Stimulated activated CD8-positive, alpha-beta memory T cell treated with anti-CD3 and anti-CD28 coated beads, Interleukin-2, amount 100 ng/mL, for 48 hours (primary cell): ENCODE measurements at regions not wholly inside any gene's neighbourhood (a gene's known extent, or its start where the extent isn't known, plus 50 kb on each side); places are given as distances from the start of the nearest gene placed in this dataset.
"Not testable (repeated sequence)": the region's sequence is repeated elsewhere in the genome, so short reads cannot be mapped to it uniquely, and the experiment has no call there.

Experiments used
- DNase-seq, 2 donors: peaks; one replicate each; pipeline ENCODE4 v3.0.0-alpha.2; 2020; ENCODE audit warnings: low read depth in 2 of 2

DNA sequence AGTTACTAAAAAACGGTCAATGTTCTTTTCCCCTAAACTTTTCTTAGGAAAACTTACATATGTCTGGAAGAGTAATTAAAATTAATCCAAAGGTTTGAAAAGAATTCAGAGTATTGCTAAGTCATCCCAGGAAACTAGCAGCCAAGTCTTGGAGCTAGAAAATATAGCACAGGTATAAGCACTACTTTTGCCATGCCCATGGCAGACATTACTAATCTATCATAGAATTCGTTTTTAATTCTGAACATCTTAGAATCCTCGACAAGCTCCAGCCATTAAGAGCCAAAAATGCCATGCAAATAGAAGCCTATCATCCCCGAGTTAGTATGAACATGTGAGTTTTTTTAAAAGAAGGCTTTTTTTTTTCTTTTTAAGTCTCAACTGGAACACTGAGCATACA lies 395.0 kb downstream of the ZEB2 start:
- no peak for DNase-seq

DNA sequence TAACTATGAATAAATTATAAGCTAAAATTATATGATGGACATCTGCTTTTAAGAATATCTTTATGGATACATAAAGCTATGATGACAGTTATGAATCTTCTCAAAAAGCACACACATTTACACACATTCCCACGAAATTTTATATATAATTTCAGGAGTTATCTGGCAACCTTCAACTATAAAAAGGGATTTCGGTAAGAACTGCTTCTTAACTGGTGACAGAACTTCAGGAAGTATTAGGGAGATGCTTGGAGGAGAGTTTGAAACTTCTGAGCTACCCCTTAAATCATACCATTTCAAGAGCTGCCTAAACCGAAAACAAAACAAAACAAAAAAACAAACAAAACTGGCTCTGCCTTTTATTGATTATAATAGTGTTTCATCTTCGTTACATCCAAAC lies 399.4 kb downstream of the ZEB2 start:
- DNase-seq: no peak

DNA sequence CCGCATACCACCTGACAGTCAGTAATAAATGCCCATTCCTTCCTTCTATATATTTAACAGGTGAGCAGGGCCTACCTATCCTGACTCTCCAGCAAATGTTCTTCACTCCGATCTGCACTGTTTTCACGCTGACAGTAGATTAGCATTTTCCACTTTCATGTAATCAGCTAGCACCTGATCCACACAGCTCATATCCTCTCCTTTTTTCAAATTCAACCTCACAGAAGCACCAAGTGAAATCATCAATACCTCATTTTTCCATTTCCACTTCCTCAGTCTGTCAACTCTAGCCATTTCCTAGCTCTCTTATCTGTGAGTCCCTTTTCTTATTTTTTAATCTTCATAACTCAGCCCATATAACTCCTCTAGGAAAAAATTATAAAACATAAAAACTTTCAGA lies 402.8 kb downstream of the ZEB2 start:
- no peak for DNase-seq

DNA sequence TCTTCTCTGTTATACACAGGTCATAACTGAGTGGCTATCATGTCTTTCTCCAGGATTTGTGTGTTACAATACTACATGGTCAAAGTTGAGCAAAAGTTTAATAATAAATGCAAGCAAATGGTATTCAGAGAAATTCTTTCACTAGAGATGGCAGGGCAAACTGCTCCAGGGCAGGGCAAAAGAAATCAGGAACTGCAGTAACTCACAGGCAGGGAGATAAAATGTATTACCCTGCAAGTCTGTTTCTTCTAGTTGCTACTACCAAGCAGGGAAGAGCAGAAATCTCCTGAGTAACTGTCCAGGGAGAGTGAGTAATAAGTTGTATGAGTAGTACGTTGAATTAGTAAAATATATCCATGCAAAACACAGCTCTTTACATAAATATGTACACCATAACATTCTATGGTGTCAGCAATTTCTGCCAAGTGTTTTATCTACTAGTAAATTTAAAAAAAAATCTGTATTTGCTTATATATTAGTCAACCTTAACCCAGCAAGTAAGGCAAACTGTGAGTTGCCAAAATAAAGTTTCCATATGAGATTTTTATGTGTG lies 404.1 kb downstream of the ZEB2 start:
- no peak for DNase-seq

DNA sequence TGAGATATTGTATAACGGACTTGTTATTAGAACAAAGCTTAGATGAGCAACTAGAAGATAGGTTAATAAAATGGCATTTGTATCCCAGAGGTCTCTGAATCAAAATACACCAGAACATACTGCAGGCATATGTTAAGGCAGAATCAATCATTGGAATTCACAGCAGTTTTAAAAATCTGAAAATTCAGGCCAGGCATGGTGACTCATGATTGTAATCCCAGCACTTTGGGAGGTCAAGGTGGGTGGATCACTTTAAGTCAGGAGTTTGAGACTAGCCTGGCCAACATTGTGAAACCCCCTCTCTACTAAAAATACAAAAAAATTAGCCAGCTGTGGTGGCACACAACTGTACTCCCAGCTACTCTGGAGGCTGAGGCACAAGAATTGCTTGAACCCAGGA lies 405.2 kb downstream of the ZEB2 start:
- DNase-seq: no peak

DNA sequence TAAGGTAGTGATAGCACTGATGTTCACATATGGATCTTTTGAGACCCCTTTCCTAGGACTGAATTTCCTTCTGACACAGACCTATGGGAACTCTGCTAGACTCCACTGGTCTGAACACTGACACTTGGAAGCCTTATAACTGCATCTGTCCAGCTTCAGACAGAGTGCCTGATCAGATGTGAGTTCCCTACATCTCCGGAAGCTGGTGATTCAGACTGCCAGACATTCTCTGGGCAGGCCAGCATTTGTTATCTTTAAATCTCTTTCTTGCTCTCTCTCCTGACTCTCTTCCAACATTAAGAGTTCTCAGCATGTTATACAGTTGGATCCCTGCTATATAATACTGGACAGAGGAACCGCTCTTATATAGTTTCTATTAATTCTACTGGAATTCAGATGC lies 408.5 kb downstream of the ZEB2 start:
- no peak for DNase-seq

DNA sequence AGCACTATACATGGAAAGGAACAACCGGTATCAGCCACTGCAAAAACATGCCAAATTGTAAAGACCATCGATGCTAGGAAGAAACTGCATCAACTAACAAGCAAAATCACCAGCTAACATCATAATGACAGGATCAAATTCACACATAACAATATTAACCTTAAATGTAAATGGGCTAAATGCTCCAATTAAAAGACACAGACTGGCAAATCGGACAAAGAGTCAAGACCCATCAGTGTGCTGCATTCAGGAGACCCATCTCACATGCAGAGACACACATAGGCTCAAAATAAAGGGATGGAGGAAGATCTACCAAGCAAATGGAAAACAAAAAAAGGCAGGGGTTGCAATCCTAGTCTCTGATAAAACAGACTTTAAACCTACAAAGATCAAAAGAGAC lies 413.8 kb downstream of the ZEB2 start:
- DNase-seq: not testable (repeated sequence)

DNA sequence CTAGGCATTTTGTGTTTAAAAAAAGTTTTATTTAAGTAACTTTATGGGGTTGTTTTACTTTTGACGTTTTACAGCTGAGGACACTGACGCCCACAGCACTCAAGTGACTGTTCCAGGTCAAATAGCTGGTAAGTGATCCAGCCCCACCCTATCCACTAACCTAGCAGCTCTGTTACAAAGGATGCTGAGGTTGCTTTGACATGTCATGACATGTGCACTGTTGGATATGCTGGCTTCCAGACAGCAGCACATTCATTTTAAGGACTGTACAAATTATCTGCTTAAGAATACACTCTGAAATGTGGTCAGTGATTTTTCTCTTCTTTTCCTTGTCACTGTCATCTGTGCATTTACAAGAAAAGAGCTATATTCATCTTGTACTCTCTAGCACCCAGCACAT lies 417.5 kb downstream of the ZEB2 start:
- no peak for DNase-seq

DNA sequence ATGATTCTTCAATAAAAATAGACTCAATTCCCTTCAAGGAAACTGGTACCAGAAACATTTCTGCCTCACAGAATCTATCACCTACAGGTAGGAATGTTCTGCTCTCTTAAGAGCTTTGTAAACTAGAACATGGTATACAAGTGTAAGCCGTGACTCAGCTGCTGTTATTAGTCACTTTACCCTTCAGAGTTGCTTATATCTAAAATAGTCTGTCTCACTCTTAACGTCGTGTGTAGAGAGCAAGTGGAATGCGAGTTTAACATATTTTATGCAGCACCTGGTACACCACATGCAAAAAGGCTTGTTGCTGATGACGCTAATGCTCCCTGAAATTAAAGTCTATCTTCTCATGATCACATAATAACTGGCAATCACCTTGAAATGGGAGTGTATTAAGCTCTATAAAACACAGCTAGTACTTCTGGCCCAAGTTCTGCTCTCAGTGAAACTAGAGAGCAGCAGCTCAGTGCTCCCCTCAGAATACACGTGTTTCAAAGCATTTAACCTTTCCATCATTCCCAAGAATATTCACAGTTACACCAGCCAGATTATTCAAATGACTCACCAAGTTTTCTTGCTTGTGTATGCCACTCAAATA lies 420.0 kb downstream of the ZEB2 start:
- DNase-seq: no peak

DNA sequence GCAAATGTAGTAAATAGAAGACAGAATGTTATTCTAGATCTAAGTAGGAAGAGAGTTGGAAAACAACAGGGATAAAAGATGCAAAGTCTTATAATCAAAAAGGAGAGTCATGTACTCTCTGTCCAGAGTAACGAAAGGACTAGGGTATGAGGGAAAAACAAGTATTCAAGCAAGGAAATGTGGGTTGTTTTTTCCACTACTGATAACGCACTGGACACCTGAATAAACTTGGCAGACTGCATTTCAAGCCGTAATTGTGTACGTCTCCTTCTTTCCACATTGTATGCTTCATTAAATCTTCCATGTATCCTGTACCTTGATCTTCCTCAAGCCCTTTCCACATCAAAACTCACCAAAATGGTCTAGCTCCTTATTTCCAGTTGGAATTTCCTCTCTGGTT lies 420.6 kb downstream of the ZEB2 start:
- no peak for DNase-seq

DNA sequence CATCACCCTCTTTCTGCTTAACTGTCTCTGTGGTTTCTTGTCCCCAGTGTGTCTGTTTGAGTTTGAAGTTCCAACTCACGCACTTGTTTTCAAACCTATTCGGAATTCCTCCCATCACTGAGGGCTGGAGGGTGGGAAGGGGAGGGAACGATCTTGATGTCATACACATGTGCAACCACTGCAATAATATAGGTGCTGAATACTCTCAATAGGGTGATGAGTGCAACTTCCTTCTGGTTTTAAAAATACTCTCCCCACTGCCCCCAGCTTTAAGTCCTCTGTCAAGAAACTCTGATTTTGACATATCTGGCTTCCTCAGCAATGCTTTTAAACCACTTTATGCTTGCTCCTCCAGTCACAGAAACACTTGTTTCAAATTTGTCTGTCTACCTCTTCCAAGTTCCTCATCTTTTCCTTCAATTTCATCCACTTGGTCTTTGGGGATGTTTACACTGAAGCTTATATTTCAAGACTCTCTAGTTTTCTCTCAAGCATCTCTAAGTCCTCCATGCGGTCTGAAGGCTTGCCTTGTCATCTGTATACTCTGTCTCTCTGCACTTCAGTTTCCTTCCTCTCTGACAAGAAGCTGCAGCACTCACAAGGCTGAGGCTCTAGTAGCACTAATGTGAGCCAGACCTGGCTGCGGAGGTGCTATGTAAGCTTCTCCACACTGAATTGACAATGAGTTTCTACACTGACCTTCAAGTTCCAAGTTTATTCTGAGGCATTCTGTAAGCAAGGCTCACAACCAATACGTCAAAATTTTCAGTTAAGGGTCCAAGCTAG lies 422.3 kb downstream of the ZEB2 start:
- no peak for DNase-seq

DNA sequence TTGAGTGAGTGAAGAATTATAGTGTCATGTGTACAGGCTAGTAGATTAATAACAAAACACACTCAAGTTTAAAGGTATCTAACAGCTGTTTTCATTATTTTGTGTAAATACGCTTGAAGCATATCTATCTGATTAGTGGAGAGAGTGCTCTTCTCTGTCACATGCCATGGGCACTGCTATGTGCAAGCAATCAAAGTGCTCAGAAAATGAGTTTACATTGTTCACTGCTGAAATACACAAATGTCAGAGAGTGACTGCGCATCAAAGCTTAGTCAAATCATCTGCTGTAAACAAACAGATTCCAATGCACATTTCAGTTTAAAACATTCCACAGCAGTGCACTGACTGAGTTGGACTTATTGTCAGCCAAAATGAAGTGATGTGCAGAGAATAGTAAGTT lies 423.4 kb downstream of the ZEB2 start:
- DNase-seq: no peak

DNA sequence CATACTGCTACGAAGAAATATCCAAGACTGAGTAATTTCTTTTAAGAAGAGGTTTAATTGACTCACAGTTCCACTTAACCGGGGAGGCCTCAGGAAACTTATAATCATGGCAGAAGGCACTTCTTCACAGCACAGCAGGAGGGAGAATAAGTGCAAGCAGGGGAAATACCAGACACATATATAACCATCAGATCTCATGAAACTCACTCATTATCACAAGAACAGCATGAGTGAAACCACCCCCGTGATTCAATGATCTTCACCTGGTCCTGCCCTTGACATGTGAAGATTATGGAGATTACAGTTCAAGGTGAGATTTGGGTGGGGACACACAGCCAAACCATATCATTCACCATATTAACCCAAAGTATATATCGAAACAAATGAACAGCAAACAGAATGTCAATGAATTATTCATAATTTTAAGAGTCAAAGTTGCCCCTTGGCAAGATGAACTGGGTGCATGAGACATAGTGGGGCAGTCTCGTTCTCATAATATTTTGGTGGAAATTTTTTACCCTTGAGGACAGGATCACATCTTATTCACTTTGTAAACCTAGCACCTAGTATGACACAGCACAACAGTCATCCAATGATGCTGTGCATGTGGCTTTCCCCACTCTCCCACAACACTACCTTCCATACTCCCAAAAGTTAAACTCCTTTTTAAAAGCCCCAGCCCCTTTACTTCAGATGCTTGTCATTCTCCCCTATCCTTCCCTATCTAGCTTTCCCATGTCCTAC lies 425.3 kb downstream of the ZEB2 start:
- no peak for DNase-seq

DNA sequence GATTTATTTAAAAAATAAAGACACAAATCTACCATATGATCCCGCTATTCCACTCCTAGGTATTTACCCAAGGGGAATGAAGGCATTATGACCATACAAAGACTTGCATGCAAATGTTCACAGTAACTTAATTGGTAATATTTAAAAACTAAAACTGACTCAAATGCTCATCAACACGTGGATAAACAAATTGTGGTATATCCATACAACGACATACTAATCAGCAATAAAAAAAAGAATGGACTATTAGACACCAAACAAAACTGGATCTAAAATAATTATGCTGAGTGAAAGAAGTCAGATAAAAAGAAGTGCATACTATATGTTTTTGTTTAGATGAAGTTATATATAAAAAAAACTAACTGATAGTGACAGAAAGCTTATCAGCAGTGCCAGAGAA lies 428.3 kb downstream of the ZEB2 start:
- DNase-seq: no peak

DNA sequence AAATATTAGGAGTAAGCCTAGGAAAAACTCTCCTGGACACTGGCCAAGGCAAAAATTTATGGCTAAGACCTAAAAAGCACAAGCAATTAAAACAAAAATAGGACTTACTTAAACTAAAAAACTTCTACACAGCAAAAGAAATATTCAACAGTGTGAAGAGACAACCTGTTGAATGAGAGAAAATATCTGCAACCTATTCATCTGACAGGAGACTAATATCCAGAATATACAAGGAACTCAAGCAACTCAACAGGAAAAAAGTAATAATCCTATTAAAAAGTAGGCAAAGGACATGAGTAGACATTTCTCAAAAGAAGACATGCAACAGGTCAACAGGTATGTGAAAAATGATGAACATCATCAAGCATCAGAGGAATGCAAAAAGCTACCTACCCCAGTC lies 431.1 kb downstream of the ZEB2 start:
- no peak for DNase-seq

DNA sequence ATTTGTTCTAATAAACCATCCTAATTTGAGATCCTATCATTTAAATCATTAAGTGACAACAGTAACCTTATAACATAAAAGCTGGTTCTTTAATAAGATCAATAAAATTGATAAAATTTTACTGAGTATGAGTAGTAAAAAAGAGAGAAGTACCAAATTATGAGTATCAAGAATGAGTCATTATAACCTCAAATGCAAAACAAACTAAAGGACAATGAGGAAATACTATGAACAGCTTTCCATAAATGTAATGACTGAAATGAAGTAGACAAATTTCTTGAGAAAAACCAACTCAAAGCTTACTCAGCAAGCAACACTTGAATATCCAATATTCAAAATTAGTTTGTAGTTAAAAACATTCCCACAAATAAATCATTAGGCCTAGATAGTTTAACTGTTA lies 433.0 kb downstream of the ZEB2 start:
- no peak for DNase-seq

DNA sequence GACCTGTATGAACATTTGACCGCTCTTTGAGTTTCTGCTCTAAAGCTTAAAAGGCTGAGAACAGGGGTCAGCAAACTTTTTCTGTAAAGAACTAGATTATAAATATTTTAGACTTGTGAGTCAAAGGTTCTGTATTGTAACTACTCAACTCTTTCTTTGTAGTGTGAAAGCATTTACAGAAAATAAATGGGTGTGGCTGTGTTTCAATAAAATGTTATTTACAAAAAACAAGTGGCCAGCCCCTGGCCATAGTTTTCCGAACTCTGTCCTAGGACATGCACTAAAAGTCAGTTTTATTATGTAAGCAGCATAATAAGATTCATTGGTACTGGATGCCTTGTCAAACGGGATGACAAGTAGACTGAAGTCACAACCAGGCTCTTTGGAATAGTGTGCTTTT lies 434.9 kb downstream of the ZEB2 start:
- DNase-seq: no peak

DNA sequence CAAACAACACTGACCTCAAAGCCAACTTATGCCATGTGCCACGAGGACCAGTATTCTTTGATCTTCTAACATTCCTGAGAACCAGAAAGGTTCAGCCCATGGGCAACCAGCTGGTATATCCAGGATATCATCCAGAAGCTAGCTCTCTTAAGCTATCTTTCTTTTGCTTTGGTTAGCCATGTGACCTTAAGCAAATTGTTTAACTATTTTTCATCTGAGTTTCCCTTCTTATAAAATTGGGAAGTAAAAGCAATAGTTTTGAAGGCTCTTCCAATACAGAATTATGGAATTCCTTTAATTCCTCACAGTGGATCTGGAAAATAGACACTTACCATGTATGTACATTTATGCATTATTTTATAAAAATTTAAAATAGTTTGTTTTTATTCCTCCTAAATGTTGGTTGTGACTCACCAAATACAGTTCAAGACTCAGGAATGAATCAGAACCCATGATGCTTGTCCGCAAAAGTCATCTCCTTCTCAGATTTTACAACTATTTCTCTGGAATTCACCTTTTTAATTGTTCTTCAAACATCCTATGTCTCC lies 435.7 kb downstream of the ZEB2 start:
- no peak for DNase-seq

DNA sequence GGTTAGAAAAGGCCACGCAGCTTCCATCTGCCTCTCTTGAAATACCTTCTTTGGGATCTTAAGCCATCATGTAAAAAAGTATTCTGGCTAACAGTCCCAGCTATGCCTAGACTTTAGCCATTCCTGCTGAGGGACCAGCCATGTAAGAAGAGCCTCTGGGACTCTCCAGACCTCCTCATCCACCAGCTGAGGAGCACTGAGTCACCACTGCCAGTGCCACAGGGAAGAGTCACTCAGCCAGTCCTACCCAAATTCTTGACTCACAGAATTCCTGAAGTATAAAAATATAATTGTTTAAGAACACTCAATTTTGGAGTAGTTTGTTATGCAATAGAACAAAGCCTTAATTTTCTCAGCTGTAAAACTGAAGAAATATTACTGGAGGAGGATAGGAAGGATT lies 436.7 kb downstream of the ZEB2 start:
- no peak for DNase-seq

DNA sequence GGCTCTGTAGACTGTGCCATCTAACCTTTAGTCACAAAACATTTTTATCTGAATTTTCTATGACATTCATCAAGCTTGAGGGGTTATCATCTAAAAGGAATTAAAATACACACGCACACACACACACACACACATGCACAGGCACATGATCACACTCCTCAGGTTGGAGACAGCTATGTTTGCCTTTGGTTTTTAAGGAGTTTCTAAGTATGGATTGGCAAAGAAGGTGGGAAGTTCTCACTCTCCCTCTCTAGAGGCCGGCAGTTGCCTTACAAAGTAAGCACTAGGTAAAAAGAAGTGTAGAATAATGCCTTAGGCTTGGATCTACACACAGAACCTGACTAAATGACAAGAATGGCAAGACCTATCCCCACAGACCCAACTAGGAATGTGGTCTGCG lies 437.1 kb downstream of the ZEB2 start:
- DNase-seq: no peak

DNA sequence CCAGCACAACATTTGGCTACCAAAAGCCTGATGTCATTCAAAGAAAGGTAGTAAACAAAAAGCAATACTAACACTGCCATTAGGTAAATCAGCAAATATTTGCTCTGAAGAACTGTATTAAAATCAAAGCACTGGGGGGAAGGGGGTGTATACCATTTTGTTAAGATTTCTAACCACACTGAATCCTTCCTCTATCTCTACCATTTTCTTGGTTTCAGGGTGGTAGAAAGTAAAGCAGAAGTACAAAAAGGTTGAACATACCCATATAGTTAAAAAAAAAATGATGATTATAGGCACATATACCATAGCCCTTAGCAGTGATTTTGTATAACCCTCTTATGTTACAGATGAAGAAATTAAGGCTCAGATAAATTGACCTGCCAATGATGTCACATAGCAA lies 437.6 kb downstream of the ZEB2 start:
- no peak for DNase-seq

DNA sequence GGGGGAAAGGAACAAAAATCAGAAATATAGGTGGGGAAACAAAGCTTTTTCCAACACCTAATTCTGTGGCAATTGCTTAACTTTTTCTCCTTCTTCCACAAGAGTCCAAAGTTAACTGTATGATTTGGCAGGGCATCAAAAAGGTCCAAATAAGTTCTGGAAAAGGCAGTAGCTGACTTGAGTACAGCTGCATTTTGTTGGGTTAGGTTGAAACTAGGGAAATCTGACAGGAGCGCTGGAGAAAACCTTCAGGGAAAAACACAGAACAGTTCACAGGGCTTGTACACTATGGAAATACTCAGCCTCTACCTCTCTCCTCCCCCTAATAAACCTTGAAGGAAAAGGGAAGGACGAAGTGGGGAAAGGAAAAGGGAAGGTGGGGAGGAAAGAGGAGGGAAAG lies 438.6 kb downstream of the ZEB2 start:
- DNase-seq: no peak

DNA sequence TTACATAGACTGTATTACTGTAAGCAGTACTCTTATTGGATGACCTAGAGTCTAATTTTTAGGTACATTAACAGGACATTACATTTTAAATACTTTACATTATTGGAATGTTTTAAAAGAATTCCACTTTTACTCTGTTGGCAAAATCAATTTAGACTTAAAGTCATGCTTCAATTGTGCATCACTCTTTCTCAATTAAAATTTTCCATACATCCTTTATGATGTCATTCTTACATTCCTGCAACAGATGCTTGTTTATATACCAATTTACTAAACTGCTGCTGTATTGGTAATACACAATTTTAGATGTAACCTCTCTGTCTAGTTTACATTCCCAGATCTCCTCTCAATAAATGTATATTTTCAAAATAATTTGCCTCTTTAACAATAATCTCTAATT lies 440.1 kb downstream of the ZEB2 start:
- DNase-seq: no peak
